ENCODE measurements at regions not wholly inside any gene's neighbourhood (a gene's known extent, or its start where the extent isn't known, plus 50 kb on each side); places are given as distances from the start of the nearest gene placed in this dataset.
"Not testable (repeated sequence)": the region's sequence is repeated elsewhere in the genome, so short reads cannot be mapped to it uniquely, and the experiment has no call there.

GRCh38 chr20:53721445-53721963, 127.9 kb upstream of the ZNF217 start:
- DNase-seq (ENCODE audit: low read depth), result not testable (repeated sequence)

- DNase-seq (ENCODE audit: low read depth), result not testable (repeated sequence)
These were observed 125.6 kb upstream of the ZNF217 start for GRCh38 chr20:53719171-53719803.

GRCh38 chr20:53718142-53719021, 124.7 kb upstream of the ZNF217 start:
- no peak for DNase-seq (ENCODE audit: low read depth)

- DNase-seq (ENCODE audit: low read depth), result no peak
These were observed 122.8 kb upstream of the ZNF217 start for GRCh38 chr20:53716395-53716794.

GRCh38 chr20:53714524-53714923, 120.9 kb upstream of the ZNF217 start:
- DNase-seq (ENCODE audit: low read depth), result no peak

- no peak for DNase-seq (ENCODE audit: low read depth)
These were observed 119.9 kb upstream of the ZNF217 start for GRCh38 chr20:53713328-53714056.

- no peak for DNase-seq (ENCODE audit: low read depth)
These were observed 118.8 kb upstream of the ZNF217 start for GRCh38 chr20:53712212-53712977.

GRCh38 chr20:53711333-53712211, 117.9 kb upstream of the ZNF217 start:
- DNase-seq (ENCODE audit: low read depth), result no peak

- DNase-seq (ENCODE audit: low read depth), result peak; percentile 89
These were observed 114.7 kb upstream of the ZNF217 start for GRCh38 chr20:53708129-53708968.

GRCh38 chr20:53707371-53708055, 113.9 kb upstream of the ZNF217 start:
- DNase-seq (ENCODE audit: low read depth), result peak; percentile 37

GRCh38 chr20:53706466-53707370, 113.1 kb upstream of the ZNF217 start:
- peak; percentile 37 for DNase-seq (ENCODE audit: low read depth)

- DNase-seq (ENCODE audit: low read depth), result no peak
These were observed 112.4 kb upstream of the ZNF217 start for GRCh38 chr20:53706008-53706465.

GRCh38 chr20:53702617-53703016, 109.0 kb upstream of the ZNF217 start:
- DNase-seq (ENCODE audit: low read depth), result no peak

- DNase-seq (ENCODE audit: low read depth), result no peak
These were observed 106.3 kb upstream of the ZNF217 start for GRCh38 chr20:53699906-53700305.

- no peak for DNase-seq (ENCODE audit: low read depth)
These were observed 105.5 kb upstream of the ZNF217 start for GRCh38 chr20:53699085-53699674.

- DNase-seq (ENCODE audit: low read depth), result no peak
These were observed 104.8 kb upstream of the ZNF217 start for GRCh38 chr20:53698371-53698978.
